MM.1S (cell line): ENCODE measurements at regions not wholly inside any gene's neighbourhood (a gene's known extent, or its start where the extent isn't known, plus 50 kb on each side); places are given as distances from the start of the nearest gene placed in this dataset.
"Not testable (repeated sequence)": the region's sequence is repeated elsewhere in the genome, so short reads cannot be mapped to it uniquely, and the experiment has no call there.

Experiments
- DNase-seq: peaks from one replicate; pipeline ENCODE4 v3.0.0-alpha.2; 2015
- H2AFZ ChIP-seq: fragments of 300-600 bp; sonication (generic); 2 replicates; pipeline ENCODE4 v1.6.0; 2016; ENCODE audit warnings: antibody characterized with exemption, low read length
- H3F3A ChIP-seq: fragments of 300-600 bp; sonication (generic); 2 replicates; pipeline ENCODE4 v1.6.1; 2016; ENCODE audit warnings: mild to moderate bottlenecking, antibody characterized with exemption, low read length, moderate library complexity, mixed read lengths; ENCODE audit not compliant: insufficient read depth
- H3K27ac ChIP-seq: fragments of 300-600 bp; sonication (generic); 2 replicates; pipeline ENCODE4 v1.5.1; 2016; ENCODE audit warnings: mild to moderate bottlenecking, low read length
- H3K27me3 ChIP-seq: fragments of 300-600 bp; sonication (generic); replicated peaks from 2 replicates; pipeline ENCODE4 v1.6.0; 2016; ENCODE audit warnings: low read length; ENCODE audit not compliant: insufficient read depth
- H3K36me3 ChIP-seq: fragments of 300-600 bp; sonication (generic); replicated peaks from 2 replicates; pipeline ENCODE4 v1.6.1; 2016; ENCODE audit warnings: mild to moderate bottlenecking, low read length, mixed read lengths; ENCODE audit not compliant: insufficient read depth
- H3K4me1 ChIP-seq: fragments of 300-600 bp; sonication (generic); 2 replicates; pipeline ENCODE4 v1.6.1; 2016; ENCODE audit warnings: low read length, mixed read lengths
- H3K4me2 ChIP-seq: fragments of 300-600 bp; sonication (generic); 2 replicates; pipeline ENCODE4 v1.6.0; 2016; ENCODE audit warnings: low read depth, low read length
- H3K4me3 ChIP-seq: fragments of 300-600 bp; sonication (generic); 2 replicates; pipeline ENCODE4 v1.5.1; 2016; ENCODE audit warnings: low read length, mixed read lengths
- H3K79me2 ChIP-seq: fragments of 300-600 bp; sonication (generic); 2 replicates; pipeline ENCODE4 v1.6.1; 2016; ENCODE audit warnings: mixed run types, low read length, mixed read lengths
- H3K9ac ChIP-seq: fragments of 300-600 bp; sonication (generic); 2 replicates; pipeline ENCODE4 v1.6.1; 2016; ENCODE audit warnings: low read length, mixed read lengths
- H3K9me2 ChIP-seq: fragments of 300-600 bp; sonication (generic); replicated peaks from 2 replicates; pipeline ENCODE4 v1.6.1; 2016; ENCODE audit warnings: mild to moderate bottlenecking, low read length, mixed read lengths; ENCODE audit not compliant: insufficient read depth
- H3K9me3 ChIP-seq: fragments of 300-600 bp; sonication (generic); replicated peaks from 2 replicates; pipeline ENCODE4 v1.6.1; 2016; ENCODE audit warnings: mild to moderate bottlenecking, low read length, mixed read lengths; ENCODE audit not compliant: insufficient read depth
- H4K20me1 ChIP-seq: fragments of 300-600 bp; sonication (generic); 2 replicates; pipeline ENCODE4 v1.6.1; 2016; ENCODE audit warnings: mild to moderate bottlenecking, low read length, moderate library complexity, mixed read lengths; ENCODE audit not compliant: insufficient read depth
- EZH2 ChIP-seq: fragments of 300-600 bp; sonication (generic); optimal IDR thresholded peaks from 2 replicates; pipeline ENCODE3; 2017; ENCODE audit warnings: low read depth, mild to moderate bottlenecking, antibody characterized with exemption, low read length, mixed read lengths
- EZH2phosphoT487 ChIP-seq: fragments of 300-600 bp; sonication (generic); IDR thresholded peaks from 2 replicates; pipeline ENCODE4 v1.6.1; 2018; ENCODE audit warnings: antibody characterized with exemption, low read length
- TF ChIP-seq, protein P1 (sequence below): fragments of 300-600 bp; sonication (generic); IDR thresholded peaks from 2 replicates; pipeline ENCODE4 v1.5.1; 2016; ENCODE audit warnings: antibody characterized with exemption, low read length, mixed read lengths

DNA sequence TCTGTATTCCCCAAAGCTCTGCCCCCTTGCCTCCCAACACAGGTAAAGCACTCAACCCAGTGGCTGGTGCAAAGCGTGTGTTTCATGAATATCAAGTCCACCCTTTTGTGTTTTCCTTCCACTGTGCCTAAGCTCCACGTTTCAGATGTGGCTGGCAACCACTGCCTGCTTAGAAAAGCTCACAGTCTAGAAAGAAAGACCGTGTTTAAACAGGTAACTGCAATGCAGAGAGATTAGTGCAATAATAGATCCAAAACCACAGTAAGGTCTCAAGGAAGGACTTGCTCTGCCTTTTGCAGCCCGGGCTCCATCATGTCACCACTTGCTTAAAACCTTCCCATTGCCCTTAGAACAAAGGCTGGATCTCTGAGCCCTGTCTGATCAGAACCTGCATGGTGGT, 240.2 kb upstream of the C16orf82 start:
- DNase-seq = no peak
- Histone ChIP-seq H3K79me2 (no peaks in the 10 kb centered on the region), H3K27ac (no peak overlapping the region), H3K9me3 (no peaks in the 10 kb centered on the region), H4K20me1 (no peaks in the 10 kb centered on the region), H3K9ac (no peak overlapping the region), H3K4me2 (no peak overlapping the region), H3K36me3 (no peaks in the 10 kb centered on the region), H2AFZ (no peak overlapping the region), H3K27me3 (no peaks in the 10 kb centered on the region), H3K4me3 (no peak overlapping the region), H3K9me2 (no peaks in the 10 kb centered on the region), H3F3A (no peaks in the 10 kb centered on the region), H3K4me1 (no peaks in the 10 kb centered on the region)
- TF ChIP-seq EZH2phosphoT487 (no peak), EZH2 (no peak)
- TF ChIP-seq, protein P1, sequence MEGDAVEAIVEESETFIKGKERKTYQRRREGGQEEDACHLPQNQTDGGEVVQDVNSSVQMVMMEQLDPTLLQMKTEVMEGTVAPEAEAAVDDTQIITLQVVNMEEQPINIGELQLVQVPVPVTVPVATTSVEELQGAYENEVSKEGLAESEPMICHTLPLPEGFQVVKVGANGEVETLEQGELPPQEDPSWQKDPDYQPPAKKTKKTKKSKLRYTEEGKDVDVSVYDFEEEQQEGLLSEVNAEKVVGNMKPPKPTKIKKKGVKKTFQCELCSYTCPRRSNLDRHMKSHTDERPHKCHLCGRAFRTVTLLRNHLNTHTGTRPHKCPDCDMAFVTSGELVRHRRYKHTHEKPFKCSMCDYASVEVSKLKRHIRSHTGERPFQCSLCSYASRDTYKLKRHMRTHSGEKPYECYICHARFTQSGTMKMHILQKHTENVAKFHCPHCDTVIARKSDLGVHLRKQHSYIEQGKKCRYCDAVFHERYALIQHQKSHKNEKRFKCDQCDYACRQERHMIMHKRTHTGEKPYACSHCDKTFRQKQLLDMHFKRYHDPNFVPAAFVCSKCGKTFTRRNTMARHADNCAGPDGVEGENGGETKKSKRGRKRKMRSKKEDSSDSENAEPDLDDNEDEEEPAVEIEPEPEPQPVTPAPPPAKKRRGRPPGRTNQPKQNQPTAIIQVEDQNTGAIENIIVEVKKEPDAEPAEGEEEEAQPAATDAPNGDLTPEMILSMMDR = no peak

DNA sequence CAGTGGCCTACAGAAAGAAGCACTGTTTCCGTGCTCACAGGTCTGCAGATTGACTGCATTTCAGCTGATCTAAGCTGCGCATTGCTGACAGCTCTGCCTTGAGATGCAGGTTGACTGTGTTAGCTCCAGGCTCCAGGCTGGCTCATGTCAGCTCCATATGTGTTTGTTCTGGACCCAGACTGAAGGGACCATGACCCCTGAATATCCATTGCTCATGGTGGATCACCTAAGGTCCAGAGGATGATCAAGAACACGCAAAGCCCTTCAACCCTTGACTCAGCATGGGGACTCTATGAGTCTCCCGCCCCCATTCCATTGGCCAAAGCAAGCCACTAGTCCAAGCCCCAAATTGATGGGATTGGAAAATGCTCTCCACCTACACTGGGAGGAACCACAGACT, 239.3 kb upstream of the C16orf82 start:
- TF ChIP-seq EZH2 = no peak
- TF ChIP-seq, protein P1 = no peak
- no peak for TF ChIP-seq EZH2phosphoT487
- H3K27me3 ChIP-seq = no peaks in the 10 kb centered on the region
- H3K79me2 ChIP-seq = no peaks in the 10 kb centered on the region
- no peaks in the 10 kb centered on the region for H3K4me1 ChIP-seq
- no peak overlapping the region for H3K27ac ChIP-seq
- H3K4me2 ChIP-seq = no peak overlapping the region
- H3K9ac ChIP-seq = no peak overlapping the region
- H3K9me2 ChIP-seq = no peaks in the 10 kb centered on the region
- H3K9me3 ChIP-seq = no peaks in the 10 kb centered on the region
- no peak overlapping the region for H3K4me3 ChIP-seq
- H3F3A ChIP-seq = no peaks in the 10 kb centered on the region
- no peak for DNase-seq
- H4K20me1 ChIP-seq = no peaks in the 10 kb centered on the region
- H2AFZ ChIP-seq = no peak overlapping the region
- no peaks in the 10 kb centered on the region for H3K36me3 ChIP-seq

DNA sequence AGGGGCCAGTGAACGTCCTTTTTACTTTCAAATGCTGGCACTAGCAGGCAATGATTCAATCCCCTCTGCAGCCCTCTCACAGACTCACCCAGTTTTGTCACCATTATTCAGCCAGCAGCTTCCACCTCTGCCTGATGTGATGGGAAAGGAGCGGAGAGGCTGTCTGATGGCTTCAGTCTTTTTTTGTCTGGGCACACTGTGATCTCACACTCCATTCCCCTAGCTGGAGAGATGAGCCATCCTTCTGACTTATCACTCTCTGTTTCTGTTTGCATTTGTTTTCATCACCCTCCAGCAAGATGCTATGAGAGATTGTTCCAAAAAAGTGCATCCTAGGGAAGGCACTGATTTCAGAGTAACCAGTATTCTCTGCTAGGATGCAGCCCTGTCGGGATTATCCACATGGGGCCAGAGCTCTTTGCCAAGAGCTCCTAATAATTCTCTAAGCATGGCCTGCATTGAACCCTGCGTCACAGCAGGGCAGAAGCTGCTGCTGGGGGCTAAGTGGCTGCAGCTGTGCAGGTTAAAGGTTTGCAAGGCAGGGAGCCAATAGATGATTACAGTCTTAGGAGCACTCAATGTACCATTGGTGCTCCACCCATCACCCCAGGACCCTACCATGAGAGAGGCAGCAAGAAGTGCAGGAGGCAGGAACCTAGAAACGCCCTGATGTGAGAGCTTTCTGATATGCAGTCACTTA, 236.1 kb upstream of the C16orf82 start:
- Histone ChIP-seq H3K4me1 (no peaks in the 10 kb centered on the region), H3K36me3 (no peaks in the 10 kb centered on the region), H2AFZ (no peak overlapping the region), H3F3A (no peaks in the 10 kb centered on the region), H4K20me1 (no peaks in the 10 kb centered on the region), H3K79me2 (no peaks in the 10 kb centered on the region), H3K9me3 (no peaks in the 10 kb centered on the region), H3K4me3 (no peak overlapping the region), H3K9me2 (no peaks in the 10 kb centered on the region), H3K4me2 (no peak overlapping the region), H3K27ac (no peak overlapping the region), H3K9ac (no peak overlapping the region), H3K27me3 (no peaks in the 10 kb centered on the region)
- TF ChIP-seq, protein P1 = no peak
- no peak for TF ChIP-seq EZH2
- no peak for TF ChIP-seq EZH2phosphoT487
- DNase-seq = no peak

DNA sequence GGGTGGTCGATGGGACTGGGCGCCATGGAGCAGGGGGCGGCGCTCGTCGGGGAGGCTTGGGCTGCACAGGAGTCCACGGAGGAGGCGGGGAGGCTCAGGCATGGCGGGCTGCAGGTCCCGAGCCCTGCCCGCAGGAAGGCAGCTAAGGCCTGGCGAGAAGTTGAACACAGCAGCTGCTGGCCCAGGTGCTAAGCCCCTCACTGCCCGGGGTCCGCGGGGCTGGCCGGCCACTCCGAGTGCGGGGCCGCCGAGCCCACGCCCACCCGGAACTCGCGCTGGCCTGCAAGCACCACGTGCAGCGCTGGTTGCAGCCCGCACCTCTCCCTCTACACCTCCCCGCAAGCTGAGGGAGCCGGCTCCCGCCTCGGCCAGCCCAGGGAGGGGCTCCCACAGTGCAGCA, 230.6 kb upstream of the C16orf82 start:
- H2AFZ ChIP-seq, H3K4me3 ChIP-seq, H3K27ac ChIP-seq, H3K79me2 ChIP-seq, DNase-seq, H3F3A ChIP-seq, H3K9ac ChIP-seq, H3K9me2 ChIP-seq, H3K4me1 ChIP-seq, H3K36me3 ChIP-seq, H3K9me3 ChIP-seq, H3K27me3 ChIP-seq, H4K20me1 ChIP-seq, H3K4me2 ChIP-seq: not testable (repeated sequence)
